NT2/D1 (cell line): ENCODE measurements at regions not wholly inside any gene's neighbourhood (a gene's known extent, or its start where the extent isn't known, plus 50 kb on each side); places are given as distances from the start of the nearest gene placed in this dataset.

ENCODE experiments used
- DNase-seq: peaks from one replicate; pipeline ENCODE4 v3.0.0-alpha.2; 2011; ENCODE audit warnings: low read depth, low spot score
- H3K27me3 ChIP-seq: 2 replicates; pipeline ENCODE4 v1.6.0; 2011; ENCODE audit warnings: mild to moderate bottlenecking; ENCODE audit not compliant: insufficient read length, insufficient read depth
- H3K36me3 ChIP-seq: 2 replicates; pipeline ENCODE4 v1.6.1; 2011; ENCODE audit warnings: mild to moderate bottlenecking, low read length, mixed read lengths; ENCODE audit not compliant: insufficient read depth, insufficient read length
- H3K4me1 ChIP-seq: 2 replicates; pipeline ENCODE4 v1.5.1; 2011; ENCODE audit not compliant: insufficient read depth, insufficient read length
- H3K4me3 ChIP-seq: 2 replicates; pipeline ENCODE4 v1.5.1; 2011; ENCODE audit warnings: low read depth; ENCODE audit not compliant: insufficient read length
- H3K9ac ChIP-seq: 2 replicates; pipeline ENCODE4 v1.6.0; 2011; ENCODE audit warnings: low read depth; ENCODE audit not compliant: insufficient read length
- H3K9me3 ChIP-seq: 2 replicates; pipeline ENCODE4 v1.5.1; 2011; ENCODE audit warnings: mild to moderate bottlenecking, low read length; ENCODE audit not compliant: insufficient read depth
- SUZ12 ChIP-seq: IDR thresholded peaks from 2 replicates; pipeline ENCODE4 v1.6.1; 2011; ENCODE audit not compliant: insufficient read length, insufficient read depth; ENCODE audit errors: extremely low read depth
- YY1 ChIP-seq: IDR thresholded peaks from 2 replicates; pipeline ENCODE4 v1.6.1; 2011; ENCODE audit not compliant: insufficient read length, insufficient read depth
- ZNF274 ChIP-seq: IDR thresholded peaks from 2 replicates; pipeline ENCODE4 v1.6.1; 2011; ENCODE audit warnings: mild to moderate bottlenecking, low read depth, low read length

DNA sequence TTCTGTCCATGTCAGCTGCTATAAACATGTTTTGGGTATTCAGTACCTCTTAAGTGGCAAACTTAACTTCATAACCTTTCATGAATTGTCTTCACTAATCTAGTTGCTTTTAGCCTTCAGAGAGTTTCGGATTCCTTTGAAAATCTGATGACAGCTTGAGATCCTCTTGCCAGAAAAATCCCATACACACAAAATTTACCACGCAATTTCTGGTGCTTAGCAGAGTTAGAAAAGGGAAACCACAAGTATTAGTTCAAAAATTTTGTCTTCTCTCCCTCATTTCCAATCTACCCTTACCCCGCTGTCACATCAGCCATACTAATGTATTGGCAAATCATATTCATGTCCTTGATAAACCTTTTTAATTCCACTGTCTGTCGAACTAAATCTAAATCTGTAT lies 72.7 kb upstream of the TMEM106B start:
- H3K4me3 ChIP-seq: no peak overlapping the region
- no peaks in the 10 kb centered on the region for H3K36me3 ChIP-seq
- no peak for DNase-seq
- H3K27me3 ChIP-seq: no peaks in the 10 kb centered on the region
- no peaks in the 10 kb centered on the region for H3K9me3 ChIP-seq
- H3K9ac ChIP-seq: no peak overlapping the region
- no peaks in the 10 kb centered on the region for H3K4me1 ChIP-seq
- TF ChIP-seq ZNF274 (no peak), SUZ12 (no peak), YY1 (no peak)

DNA sequence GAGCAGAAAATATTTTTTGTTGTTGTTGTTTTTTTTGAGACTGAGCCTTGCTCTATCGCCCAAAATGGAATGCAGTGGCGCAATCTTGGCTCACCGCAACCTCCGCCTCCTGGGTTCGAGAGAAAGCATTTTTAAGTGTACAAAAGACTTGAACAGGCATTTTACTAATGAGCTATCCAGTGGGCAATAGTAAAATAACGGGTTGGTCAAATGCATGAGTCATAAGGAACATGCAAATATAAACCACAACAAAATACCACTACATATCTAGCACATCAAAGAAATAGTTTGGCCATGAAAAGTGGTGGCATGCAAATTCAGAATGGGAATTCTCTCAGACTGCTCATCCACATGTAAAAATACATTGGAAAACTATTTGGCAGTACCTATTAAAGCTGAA lies 71.7 kb upstream of the TMEM106B start:
- TF ChIP-seq ZNF274 (no peak), SUZ12 (no peak), YY1 (no peak)
- H3K9ac ChIP-seq: no peak overlapping the region
- H3K36me3 ChIP-seq: no peaks in the 10 kb centered on the region
- no peak for DNase-seq
- H3K27me3 ChIP-seq: no peaks in the 10 kb centered on the region
- no peaks in the 10 kb centered on the region for H3K9me3 ChIP-seq
- no peak overlapping the region for H3K4me3 ChIP-seq
- no peaks in the 10 kb centered on the region for H3K4me1 ChIP-seq

DNA sequence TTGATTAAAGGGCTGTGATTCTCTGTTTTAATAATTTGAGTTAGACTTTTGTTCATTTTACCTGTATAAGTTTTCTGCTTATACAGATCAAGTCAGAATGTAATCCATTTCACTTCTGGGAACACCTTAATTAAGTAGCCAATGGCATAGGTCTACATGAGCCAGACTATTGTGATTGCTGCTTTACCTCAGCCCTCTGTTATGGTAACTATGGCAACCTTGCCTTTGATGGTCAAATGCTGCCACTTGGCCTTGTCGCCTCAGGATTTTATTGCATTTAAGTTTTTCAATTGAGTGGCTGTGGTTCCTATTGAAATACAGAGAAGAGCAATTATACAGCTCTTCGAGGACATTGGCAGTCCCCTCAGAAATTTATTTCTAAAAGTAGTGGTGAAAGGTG lies 64.3 kb upstream of the TMEM106B start:
- no peaks in the 10 kb centered on the region for H3K36me3 ChIP-seq
- H3K4me3 ChIP-seq: no peak overlapping the region
- no peaks in the 10 kb centered on the region for H3K4me1 ChIP-seq
- TF ChIP-seq YY1 (no peak), ZNF274 (no peak), SUZ12 (no peak)
- peak; percentile 28 for DNase-seq
- H3K9me3 ChIP-seq: no peaks in the 10 kb centered on the region
- H3K9ac ChIP-seq: no peak overlapping the region
- H3K27me3 ChIP-seq: no peaks in the 10 kb centered on the region

- no peaks in the 10 kb centered on the region for H3K36me3 ChIP-seq
- TF ChIP-seq YY1 (no peak), ZNF274 (no peak), SUZ12 (no peak)
- no peak overlapping the region for H3K9ac ChIP-seq
- no peaks in the 10 kb centered on the region for H3K4me1 ChIP-seq
- H3K9me3 ChIP-seq: no peaks in the 10 kb centered on the region
- no peak overlapping the region for H3K4me3 ChIP-seq
- H3K27me3 ChIP-seq: no peaks in the 10 kb centered on the region
- DNase-seq: no peak
These were observed 58.7 kb upstream of the TMEM106B start for GRCh38 chr7:12152196-12152918.

GRCh38 chr7:12154119-12154518 lies 57.0 kb upstream of the TMEM106B start:
- H3K9ac ChIP-seq: no peak overlapping the region
- no peak for TF ChIP-seq YY1
- no peaks in the 10 kb centered on the region for H3K27me3 ChIP-seq
- no peak overlapping the region for H3K4me3 ChIP-seq
- no peaks in the 10 kb centered on the region for H3K4me1 ChIP-seq
- H3K9me3 ChIP-seq: no peaks in the 10 kb centered on the region
- no peaks in the 10 kb centered on the region for H3K36me3 ChIP-seq
- no peak for DNase-seq

- DNase-seq: no peak
- Histone ChIP-seq H3K9me3 (no peaks in the 10 kb centered on the region), H3K9ac (no peak overlapping the region), H3K36me3 (no peaks in the 10 kb centered on the region), H3K4me3 (no peak overlapping the region), H3K4me1 (no peaks in the 10 kb centered on the region), H3K27me3 (no peaks in the 10 kb centered on the region)
- TF ChIP-seq YY1: no peak
- no peak for TF ChIP-seq SUZ12
- TF ChIP-seq ZNF274: no peak
These were observed 53.6 kb upstream of the TMEM106B start for GRCh38 chr7:12157517-12157916.

DNA sequence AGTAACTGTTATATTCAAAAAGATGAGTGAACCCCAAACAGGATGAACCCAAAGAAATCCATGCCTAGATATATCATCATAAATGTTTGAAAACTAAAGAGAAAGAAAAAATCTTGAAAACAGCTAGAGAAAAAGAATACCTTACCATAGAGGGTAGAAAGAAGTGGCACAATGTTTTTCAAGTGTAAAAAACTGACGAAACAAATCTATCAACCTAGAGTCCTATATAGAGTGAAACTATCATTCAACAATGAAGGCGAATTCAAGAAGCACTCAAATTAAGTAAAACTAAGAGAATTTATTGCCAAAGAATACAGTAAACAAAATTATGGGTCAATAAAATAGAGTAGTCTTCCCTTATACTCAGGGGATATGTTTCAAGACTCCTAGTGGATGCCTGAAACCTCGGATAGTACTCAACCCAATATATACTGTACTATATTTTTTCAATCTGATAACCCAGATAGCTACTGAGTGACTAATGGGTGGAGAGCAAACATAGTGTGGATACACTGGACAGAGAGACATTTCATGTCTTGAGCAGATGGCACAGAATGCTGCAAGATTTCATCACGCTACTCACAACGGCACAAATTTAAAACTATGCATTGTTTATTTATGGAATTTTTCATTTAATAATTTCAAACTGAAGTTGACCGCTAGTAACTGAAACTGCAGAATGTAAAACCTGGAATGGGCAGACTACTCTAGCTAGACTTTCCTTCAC lies 52.6 kb upstream of the TMEM106B start:
- H3K36me3 ChIP-seq: no peaks in the 10 kb centered on the region
- DNase-seq: no peak
- no peaks in the 10 kb centered on the region for H3K4me1 ChIP-seq
- TF ChIP-seq YY1 (no peak), ZNF274 (no peak)
- H3K4me3 ChIP-seq: no peak overlapping the region
- no peak overlapping the region for H3K9ac ChIP-seq
- no peaks in the 10 kb centered on the region for H3K27me3 ChIP-seq
- no peaks in the 10 kb centered on the region for H3K9me3 ChIP-seq

DNA sequence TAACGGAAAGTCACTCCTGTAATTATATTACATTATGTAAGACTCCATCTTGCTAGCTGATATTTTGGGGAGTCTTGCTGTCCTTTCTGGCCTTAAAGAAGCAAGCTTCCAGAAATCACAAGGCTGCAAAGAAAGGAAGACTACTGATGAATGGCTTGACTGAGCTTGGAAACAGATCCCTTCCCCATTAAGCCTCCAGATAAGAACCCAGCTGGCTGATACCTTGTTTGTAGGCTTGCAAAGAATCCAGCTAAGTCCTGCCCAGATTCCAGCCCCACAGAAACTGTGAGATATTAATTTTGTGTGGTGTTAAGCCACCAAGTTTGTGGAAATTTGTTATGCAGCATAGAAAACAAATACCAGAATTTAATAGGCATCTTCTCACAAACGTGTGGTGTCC lies 49.9 kb upstream of the TMEM106B start:
- TF ChIP-seq ZNF274: no peak
- TF ChIP-seq YY1: no peak
- no peak for TF ChIP-seq SUZ12
- Histone ChIP-seq H3K4me1 (no peaks in the 10 kb centered on the region), H3K36me3 (no peaks in the 10 kb centered on the region), H3K9ac (no peak overlapping the region), H3K27me3 (no peaks in the 10 kb centered on the region), H3K4me3 (no peak overlapping the region), H3K9me3 (no peaks in the 10 kb centered on the region)
- no peak for DNase-seq
